Osteoblast (primary cell): ENCODE measurements at regions not wholly inside any gene's neighbourhood (a gene's known extent, or its start where the extent isn't known, plus 50 kb on each side); places are given as distances from the start of the nearest gene placed in this dataset.
A peak's percentile ranks its signal among the peaks of the same experiment; 100 is the strongest.

ENCODE experiments used
- DNase-seq: peaks from one replicate; pipeline ENCODE4 v3.0.0; 2011; ENCODE audit warnings: low spot score, mixed read lengths; ENCODE audit not compliant: insufficient read length; ENCODE audit errors: missing footprints
- H2AFZ ChIP-seq: 2 replicates; pipeline ENCODE4 v1.6.0; 2011; ENCODE audit warnings: mild to moderate bottlenecking, low read length
- H3K27ac ChIP-seq: 2 replicates; pipeline ENCODE4 v1.5.1; 2011; ENCODE audit warnings: mild to moderate bottlenecking, low read depth, low read length, moderate library complexity
- H3K27me3 ChIP-seq: 2 replicates; pipeline ENCODE4 v1.6.0; 2012; ENCODE audit warnings: mild to moderate bottlenecking, control low read depth, inconsistent platforms, low read length, moderate library complexity; ENCODE audit not compliant: insufficient read depth
- H3K36me3 ChIP-seq: 2 replicates; pipeline ENCODE4 v1.5.1; 2011; ENCODE audit warnings: mild to moderate bottlenecking, low read length, control low read depth, moderate library complexity; ENCODE audit not compliant: insufficient read depth
- H3K4me1 ChIP-seq: 2 replicates; pipeline ENCODE4 v1.5.1; 2011; ENCODE audit warnings: mild to moderate bottlenecking, low read length, control low read depth, moderate library complexity; ENCODE audit not compliant: insufficient read depth
- H3K4me2 ChIP-seq: 2 replicates; pipeline ENCODE4 v1.6.0; 2011; ENCODE audit warnings: mild to moderate bottlenecking, low read length; ENCODE audit not compliant: insufficient read depth
- H3K4me3 ChIP-seq: fragments of 200-600 bp; sonication (generic); 3 replicates; pipeline ENCODE4 v1.5.1; 2012; ENCODE audit warnings: mild to moderate bottlenecking, low read length, inconsistent platforms; ENCODE audit not compliant: insufficient read depth
- H3K79me2 ChIP-seq: 2 replicates; pipeline ENCODE4 v1.6.0; 2012; ENCODE audit warnings: mild to moderate bottlenecking, low read length, control low read depth, inconsistent platforms; ENCODE audit not compliant: insufficient read depth
- H3K9me3 ChIP-seq: 2 replicates; pipeline ENCODE4 v1.5.1; 2011; ENCODE audit warnings: low read depth, low read length, control low read depth
- H4K20me1 ChIP-seq: 2 replicates; pipeline ENCODE4 v1.6.0; 2012; ENCODE audit warnings: mild to moderate bottlenecking, low read length, control low read depth; ENCODE audit not compliant: insufficient read depth
- CTCF ChIP-seq: IDR thresholded peaks from 2 replicates; pipeline ENCODE4 v1.5.1; 2011; ENCODE audit warnings: mild to moderate bottlenecking, low read depth, low read length, moderate library complexity; ENCODE audit errors: extremely low read depth

DNA sequence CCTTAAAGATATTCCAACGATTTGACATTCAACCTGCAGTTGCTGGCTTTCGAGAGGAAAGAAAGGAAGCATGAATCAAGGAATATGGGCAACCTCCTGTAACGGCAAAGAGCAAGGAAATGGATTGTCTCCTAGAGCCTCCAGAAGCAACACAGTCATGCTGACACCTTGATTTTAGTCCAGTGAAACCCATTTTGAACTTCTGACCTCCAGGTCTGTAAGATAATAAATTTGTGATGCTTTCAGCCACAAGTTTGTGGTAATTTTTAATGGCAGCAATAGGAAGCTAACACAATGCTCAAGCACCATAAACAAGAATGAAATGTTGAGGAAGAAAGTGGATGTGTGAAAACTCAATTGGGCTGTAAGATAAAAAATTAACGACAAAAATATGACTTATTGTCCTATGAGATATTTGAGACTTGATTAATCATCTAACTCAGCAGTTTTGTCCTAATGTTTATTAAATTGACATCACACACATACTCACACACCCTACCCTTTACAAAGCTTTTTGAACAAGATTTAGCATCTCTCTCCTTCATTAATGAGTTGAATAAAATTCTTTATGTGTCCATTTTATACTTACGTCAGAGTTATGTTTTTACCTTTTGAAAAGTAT, 857.2 kb upstream of the INTU start:
- H3K79me2 ChIP-seq: no peaks in the 10 kb centered on the region
- no peaks in the 10 kb centered on the region for H3K27me3 ChIP-seq
- H2AFZ ChIP-seq: no peak overlapping the region
- H4K20me1 ChIP-seq: no peaks in the 10 kb centered on the region
- no peak overlapping the region for H3K4me2 ChIP-seq
- no peak overlapping the region for H3K4me3 ChIP-seq
- TF ChIP-seq CTCF: no peak
- H3K36me3 ChIP-seq: no peaks in the 10 kb centered on the region
- H3K9me3 ChIP-seq: no peaks in the 10 kb centered on the region
- no peak for DNase-seq
- H3K27ac ChIP-seq: no peak overlapping the region
- peaks cover 11% of the 10 kb centered on the region for H3K4me1 ChIP-seq

DNA sequence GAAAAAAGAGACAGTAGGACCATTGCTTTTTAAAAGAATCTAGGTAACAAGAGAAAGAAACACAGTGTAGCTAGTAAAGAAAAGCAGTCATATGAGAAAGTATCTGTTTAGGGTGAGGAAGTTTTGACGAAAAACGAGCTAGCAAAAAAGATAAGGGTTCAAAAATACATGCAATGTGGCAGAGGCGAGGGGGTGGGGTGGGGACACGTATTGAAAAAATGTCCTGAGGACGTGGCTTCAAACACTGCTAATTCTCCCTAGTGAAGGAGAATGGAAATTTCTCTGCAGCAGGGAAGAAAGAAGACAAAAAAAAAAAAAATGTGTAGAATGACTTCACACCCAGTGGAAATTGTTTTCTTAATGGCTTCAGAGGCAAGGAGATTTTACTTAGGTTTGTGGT, 856.4 kb upstream of the INTU start:
- no peak overlapping the region for H3K4me3 ChIP-seq
- no peaks in the 10 kb centered on the region for H3K79me2 ChIP-seq
- no peak overlapping the region for H2AFZ ChIP-seq
- H4K20me1 ChIP-seq: no peaks in the 10 kb centered on the region
- no peaks in the 10 kb centered on the region for H3K36me3 ChIP-seq
- no peak for DNase-seq
- H3K4me2 ChIP-seq: no peak overlapping the region
- no peak for TF ChIP-seq CTCF
- no peaks in the 10 kb centered on the region for H3K9me3 ChIP-seq
- H3K4me1 ChIP-seq: peaks cover 11% of the 10 kb centered on the region
- H3K27me3 ChIP-seq: no peaks in the 10 kb centered on the region
- H3K27ac ChIP-seq: no peak overlapping the region

- Histone ChIP-seq H3K9me3 (no peaks in the 10 kb centered on the region), H3K79me2 (no peaks in the 10 kb centered on the region), H3K36me3 (no peaks in the 10 kb centered on the region), H4K20me1 (no peaks in the 10 kb centered on the region), H2AFZ (no peak overlapping the region), H3K4me1 (peaks cover 11% of the 10 kb centered on the region), H3K4me3 (no peak overlapping the region), H3K27ac (peak overlapping the region; percentile 64), H3K27me3 (no peaks in the 10 kb centered on the region), H3K4me2 (peak overlapping the region; percentile 19)
- no peak for TF ChIP-seq CTCF
- DNase-seq: peak; percentile 89
Observed at GRCh38 chr4:126777649-126778048, 855.1 kb upstream of the INTU start.

GRCh38 chr4:126778348-126778747, 854.4 kb upstream of the INTU start:
- H3K36me3 ChIP-seq: no peaks in the 10 kb centered on the region
- H3K9me3 ChIP-seq: no peaks in the 10 kb centered on the region
- peak overlapping the region; percentile 64 for H3K27ac ChIP-seq
- H4K20me1 ChIP-seq: no peaks in the 10 kb centered on the region
- no peak overlapping the region for H2AFZ ChIP-seq
- DNase-seq: no peak
- no peaks in the 10 kb centered on the region for H3K79me2 ChIP-seq
- no peak overlapping the region for H3K4me3 ChIP-seq
- H3K4me2 ChIP-seq: peak overlapping the region; percentile 19
- H3K4me1 ChIP-seq: peaks cover 11% of the 10 kb centered on the region
- no peaks in the 10 kb centered on the region for H3K27me3 ChIP-seq
- no peak for TF ChIP-seq CTCF
